GM08714 (cell line): ENCODE measurements at regions not wholly inside any gene's neighbourhood (a gene's known extent, or its start where the extent isn't known, plus 50 kb on each side); places are given as distances from the start of the nearest gene placed in this dataset.
"Not testable (repeated sequence)": the region's sequence is repeated elsewhere in the genome, so short reads cannot be mapped to it uniquely, and the experiment has no call there.

ENCODE experiments used
- H3K4me3 ChIP-seq: fragments of 200-500 bp; sonication (Bioruptor generic); 2 replicates; pipeline ENCODE4 v1.5.1; 2014; ENCODE audit warnings: mild to moderate bottlenecking, low read length, inconsistent platforms
- ZNF274 ChIP-seq: IDR thresholded peaks from 2 replicates; pipeline ENCODE4 v1.6.1; 2012; ENCODE audit warnings: mild to moderate bottlenecking, low read depth, low read length

GRCh38 chr12:60231303-60231702, 635.5 kb downstream of the SLC16A7 start:
- no peak for TF ChIP-seq ZNF274

GRCh38 chr12:60231976-60232907, 636.4 kb downstream of the SLC16A7 start:
- no peak overlapping the region for H3K4me3 ChIP-seq
- no peak for TF ChIP-seq ZNF274

More at GRCh38 chr12:60231303-60231702, 635.5 kb downstream of the SLC16A7 start:
- no peak overlapping the region for H3K4me3 ChIP-seq

GRCh38 chr12:60234611-60235195, 638.9 kb downstream of the SLC16A7 start:
- H3K4me3 ChIP-seq, result not testable (repeated sequence)

- no peak for TF ChIP-seq ZNF274
- no peak overlapping the region for H3K4me3 ChIP-seq
These were observed 639.4 kb downstream of the SLC16A7 start for GRCh38 chr12:60235261-60235660.

- not testable (repeated sequence) for H3K4me3 ChIP-seq
These were observed 640.6 kb downstream of the SLC16A7 start for GRCh38 chr12:60236416-60236815.

- no peak for TF ChIP-seq ZNF274
- H3K4me3 ChIP-seq, result no peak overlapping the region
These were observed 645.1 kb downstream of the SLC16A7 start for GRCh38 chr12:60240891-60241290.

- TF ChIP-seq ZNF274, result no peak
- no peak overlapping the region for H3K4me3 ChIP-seq
These were observed 655.3 kb downstream of the SLC16A7 start for GRCh38 chr12:60251091-60251490.

- no peak for TF ChIP-seq ZNF274
- no peak overlapping the region for H3K4me3 ChIP-seq
These were observed 656.7 kb downstream of the SLC16A7 start for GRCh38 chr12:60252359-60253096.

GRCh38 chr12:60255044-60255443, 659.2 kb downstream of the SLC16A7 start:
- no peak overlapping the region for H3K4me3 ChIP-seq
- TF ChIP-seq ZNF274, result no peak

- no peak for TF ChIP-seq ZNF274
- H3K4me3 ChIP-seq, result no peak overlapping the region
These were observed 661.2 kb downstream of the SLC16A7 start for GRCh38 chr12:60257063-60257462.

- no peak overlapping the region for H3K4me3 ChIP-seq
- TF ChIP-seq ZNF274, result no peak
These were observed 663.4 kb downstream of the SLC16A7 start for GRCh38 chr12:60259225-60259624.

GRCh38 chr12:60262378-60262777, 666.5 kb downstream of the SLC16A7 start:
- no peak for TF ChIP-seq ZNF274
- no peak overlapping the region for H3K4me3 ChIP-seq

GRCh38 chr12:60263161-60263560, 667.3 kb downstream of the SLC16A7 start:
- TF ChIP-seq ZNF274, result no peak
- no peak overlapping the region for H3K4me3 ChIP-seq

- no peak overlapping the region for H3K4me3 ChIP-seq
- TF ChIP-seq ZNF274, result no peak
These were observed 668.1 kb downstream of the SLC16A7 start for GRCh38 chr12:60263836-60264493.
